Prostate gland (tissue), 2 donors: ENCODE measurements at regions not wholly inside any gene's neighbourhood (a gene's known extent, or its start where the extent isn't known, plus 50 kb on each side); places are given as distances from the start of the nearest gene placed in this dataset.
"Not testable (repeated sequence)": the region's sequence is repeated elsewhere in the genome, so short reads cannot be mapped to it uniquely, and the experiment has no call there.

Source experiments
- DNase-seq: peaks from one replicate; pipeline ENCODE4 v3.0.0-alpha.2; 2019; ENCODE audit warnings: low spot score
- H3K27ac ChIP-seq, 2 donors: fragments of 200-600 bp; sonication (generic); 2 replicates each; pipeline ENCODE4 v1.5.1; 2017 to 2019
- H3K27me3 ChIP-seq: fragments of 200-600 bp; sonication (generic); replicated peaks from 2 replicates; pipeline ENCODE4 v1.5.1; 2019; ENCODE audit not compliant: insufficient read depth
- H3K36me3 ChIP-seq, 2 donors: fragments of 200-600 bp; sonication (generic); 1 replicate in 1 of 2; 2 replicates in 1 of 2; pipeline versions ENCODE4 v1.5.1 to v1.8.1; 2017 to 2019
- H3K4me1 ChIP-seq: fragments of 200-600 bp; sonication (generic); replicated peaks from 2 replicates; pipeline ENCODE4 v1.5.1; 2019
- H3K4me3 ChIP-seq, 2 donors: fragments of 200-600 bp; sonication (generic); 2 replicates each; pipeline ENCODE4 v1.5.1; 2017 to 2019
- H3K9me3 ChIP-seq: fragments of 200-600 bp; sonication (generic); 2 replicates; pipeline ENCODE4 v1.5.1; 2017
- CTCF ChIP-seq, 4 experiments: fragments of 200-600 bp in 2 of 4; fragments of 450-650 bp in 2 of 4; sonication (generic) in 2 of 4; IDR thresholded peaks; 1 replicate in 3 of 4; 2 replicates in 1 of 4; pipeline ENCODE4 v1.5.1; 2016 to 2019; ENCODE audit warnings: antibody characterized with exemption in 4 of 4, mild to moderate bottlenecking in 2 of 4, moderate library complexity in 2 of 4
- POLR2A ChIP-seq: fragments of 450-650 bp; IDR thresholded peaks from one replicate; pipeline ENCODE4 v1.6.1; 2016; ENCODE audit warnings: antibody characterized with exemption, mild to moderate bottlenecking
- POLR2AphosphoS5 ChIP-seq: sonication (generic); formaldehyde crosslinking; IDR thresholded peaks from one replicate; pipeline ENCODE4 v1.6.1; 2017; ENCODE audit warnings: antibody characterized with exemption
- WGBS: methylation state at CpG from one replicate; pipeline ENCODE4 v1.1.5; 2018; 5-methylcytosine and 5-hydroxymethylcytosine counted together
- intact Hi-C: fragments of 100-400 bp; cut with DNase I; formaldehyde crosslinking; loops from one replicate; pipeline ENCODE4 v1.14.2; 2022

GRCh38 chr5:24222876-24223275 is 421.9 kb downstream of the CDH10 start:
- Histone ChIP-seq H3K4me3 (no peak overlapping the region), H3K9me3 (no peaks in the 10 kb centered on the region), H3K27ac (no peak overlapping the region), H3K4me1 (no peaks in the 10 kb centered on the region), H3K27me3 (no peaks in the 10 kb centered on the region), H3K36me3 (no peaks in the 10 kb centered on the region)
- 65% methylated on average over 2 of the region's 2 CpGs for WGBS
- no peak for DNase-seq
- TF ChIP-seq POLR2A (no peak), CTCF (IDR thresholded peaks at IDR 0.05) (no peak), POLR2AphosphoS5 (no peak)
- intact Hi-C loops: no loop called here

GRCh38 chr5:24225051-24225450 is 419.7 kb downstream of the CDH10 start:
- H3K4me3 ChIP-seq: no peak overlapping the region
- no peaks in the 10 kb centered on the region for H3K27me3 ChIP-seq
- no peaks in the 10 kb centered on the region for H3K9me3 ChIP-seq
- no peak for TF ChIP-seq POLR2AphosphoS5
- no peak for TF ChIP-seq CTCF (IDR thresholded peaks at IDR 0.05)
- no peak for TF ChIP-seq POLR2A
- intact Hi-C loops: no loop called here
- no peak overlapping the region for H3K27ac ChIP-seq
- no peaks in the 10 kb centered on the region for H3K4me1 ChIP-seq
- DNase-seq: no peak
- no peaks in the 10 kb centered on the region for H3K36me3 ChIP-seq

GRCh38 chr5:24226479-24226878 is 418.3 kb downstream of the CDH10 start:
- Histone ChIP-seq H3K9me3 (no peaks in the 10 kb centered on the region), H3K4me1 (no peaks in the 10 kb centered on the region), H3K36me3 (no peaks in the 10 kb centered on the region), H3K27me3 (no peaks in the 10 kb centered on the region), H3K27ac (no peak overlapping the region), H3K4me3 (no peak overlapping the region)
- TF ChIP-seq POLR2AphosphoS5 (no peak), POLR2A (no peak), CTCF (IDR thresholded peaks at IDR 0.05) (no peak)
- intact Hi-C loops: no loop called here
- DNase-seq: no peak
- WGBS: 59% methylated on average over 1 of the region's 1 CpG

- 65% methylated on average over 5 of the region's 5 CpGs for WGBS
- H3K27me3 ChIP-seq, H3K4me1 ChIP-seq, H3K4me3 ChIP-seq, intact Hi-C loops, H3K9me3 ChIP-seq, H3K36me3 ChIP-seq, H3K27ac ChIP-seq, DNase-seq: not testable (repeated sequence)
Measured at GRCh38 chr5:24227881-24228280, 416.9 kb downstream of the CDH10 start.

GRCh38 chr5:24232041-24232440 is 412.7 kb downstream of the CDH10 start:
- no peak overlapping the region for H3K4me3 ChIP-seq
- no peak for TF ChIP-seq CTCF (IDR thresholded peaks at IDR 0.05)
- TF ChIP-seq POLR2AphosphoS5: no peak
- TF ChIP-seq POLR2A: no peak
- WGBS: 49% methylated on average over 1 of the region's 1 CpG
- intact Hi-C loops: no loop called here
- no peak overlapping the region for H3K27ac ChIP-seq
- no peaks in the 10 kb centered on the region for H3K4me1 ChIP-seq
- no peaks in the 10 kb centered on the region for H3K9me3 ChIP-seq
- H3K27me3 ChIP-seq: no peaks in the 10 kb centered on the region
- H3K36me3 ChIP-seq: no peaks in the 10 kb centered on the region
- DNase-seq: no peak
